ENCODE measurements at regions not wholly inside any gene's neighbourhood (a gene's known extent, or its start where the extent isn't known, plus 50 kb on each side); places are given as distances from the start of the nearest gene placed in this dataset.

DNA sequence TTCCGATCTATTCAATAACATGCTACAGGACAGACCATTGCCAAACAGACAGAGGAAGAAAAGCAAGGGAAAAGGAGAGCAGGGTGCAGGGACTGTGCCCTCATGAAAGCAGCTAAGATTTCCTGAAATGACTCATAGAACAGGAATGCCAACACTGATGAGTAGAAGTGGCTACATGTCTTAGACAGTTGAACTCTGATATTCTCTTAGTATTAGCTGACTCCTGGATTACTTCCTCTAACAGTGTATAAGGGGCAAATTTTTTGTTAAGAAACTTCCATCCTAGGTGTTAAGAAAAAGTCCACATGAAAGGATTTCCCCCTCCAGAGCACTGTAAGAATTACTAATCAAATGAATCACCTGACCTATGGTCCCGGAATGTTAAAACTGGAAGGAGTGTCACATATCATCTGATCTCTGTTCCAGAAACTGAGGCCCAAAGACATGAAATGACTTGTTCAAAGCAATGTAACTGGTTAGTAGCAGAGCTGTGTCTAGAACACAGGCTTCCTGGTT is 224.9 kb downstream of the IBTK start:
- TF ChIP-seq POLR2AphosphoS5 (IDR thresholded peaks at IDR 0.05; ENCODE audit: low read depth) (no peak), GABPA (IDR thresholded peaks at IDR 0.05; ENCODE audit: low read depth) (no peak), CTCF (IDR thresholded peaks at IDR 0.05; ENCODE audit: insufficient read depth, low read length) (no peak), SPI1 (IDR thresholded peaks at IDR 0.05; ENCODE audit: borderline replicate concordance, low read depth) (no peak)
- TF ChIP-seq, protein P1, sequence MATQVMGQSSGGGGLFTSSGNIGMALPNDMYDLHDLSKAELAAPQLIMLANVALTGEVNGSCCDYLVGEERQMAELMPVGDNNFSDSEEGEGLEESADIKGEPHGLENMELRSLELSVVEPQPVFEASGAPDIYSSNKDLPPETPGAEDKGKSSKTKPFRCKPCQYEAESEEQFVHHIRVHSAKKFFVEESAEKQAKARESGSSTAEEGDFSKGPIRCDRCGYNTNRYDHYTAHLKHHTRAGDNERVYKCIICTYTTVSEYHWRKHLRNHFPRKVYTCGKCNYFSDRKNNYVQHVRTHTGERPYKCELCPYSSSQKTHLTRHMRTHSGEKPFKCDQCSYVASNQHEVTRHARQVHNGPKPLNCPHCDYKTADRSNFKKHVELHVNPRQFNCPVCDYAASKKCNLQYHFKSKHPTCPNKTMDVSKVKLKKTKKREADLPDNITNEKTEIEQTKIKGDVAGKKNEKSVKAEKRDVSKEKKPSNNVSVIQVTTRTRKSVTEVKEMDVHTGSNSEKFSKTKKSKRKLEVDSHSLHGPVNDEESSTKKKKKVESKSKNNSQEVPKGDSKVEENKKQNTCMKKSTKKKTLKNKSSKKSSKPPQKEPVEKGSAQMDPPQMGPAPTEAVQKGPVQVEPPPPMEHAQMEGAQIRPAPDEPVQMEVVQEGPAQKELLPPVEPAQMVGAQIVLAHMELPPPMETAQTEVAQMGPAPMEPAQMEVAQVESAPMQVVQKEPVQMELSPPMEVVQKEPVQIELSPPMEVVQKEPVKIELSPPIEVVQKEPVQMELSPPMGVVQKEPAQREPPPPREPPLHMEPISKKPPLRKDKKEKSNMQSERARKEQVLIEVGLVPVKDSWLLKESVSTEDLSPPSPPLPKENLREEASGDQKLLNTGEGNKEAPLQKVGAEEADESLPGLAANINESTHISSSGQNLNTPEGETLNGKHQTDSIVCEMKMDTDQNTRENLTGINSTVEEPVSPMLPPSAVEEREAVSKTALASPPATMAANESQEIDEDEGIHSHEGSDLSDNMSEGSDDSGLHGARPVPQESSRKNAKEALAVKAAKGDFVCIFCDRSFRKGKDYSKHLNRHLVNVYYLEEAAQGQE (IDR thresholded peaks at IDR 0.05; ENCODE audit: insufficient replicate concordance, low read depth) = no peak

Measured in HL-60 (cell line).